ENCODE measurements at regions not wholly inside any gene's neighbourhood (a gene's known extent, or its start where the extent isn't known, plus 50 kb on each side); places are given as distances from the start of the nearest gene placed in this dataset.

DNA sequence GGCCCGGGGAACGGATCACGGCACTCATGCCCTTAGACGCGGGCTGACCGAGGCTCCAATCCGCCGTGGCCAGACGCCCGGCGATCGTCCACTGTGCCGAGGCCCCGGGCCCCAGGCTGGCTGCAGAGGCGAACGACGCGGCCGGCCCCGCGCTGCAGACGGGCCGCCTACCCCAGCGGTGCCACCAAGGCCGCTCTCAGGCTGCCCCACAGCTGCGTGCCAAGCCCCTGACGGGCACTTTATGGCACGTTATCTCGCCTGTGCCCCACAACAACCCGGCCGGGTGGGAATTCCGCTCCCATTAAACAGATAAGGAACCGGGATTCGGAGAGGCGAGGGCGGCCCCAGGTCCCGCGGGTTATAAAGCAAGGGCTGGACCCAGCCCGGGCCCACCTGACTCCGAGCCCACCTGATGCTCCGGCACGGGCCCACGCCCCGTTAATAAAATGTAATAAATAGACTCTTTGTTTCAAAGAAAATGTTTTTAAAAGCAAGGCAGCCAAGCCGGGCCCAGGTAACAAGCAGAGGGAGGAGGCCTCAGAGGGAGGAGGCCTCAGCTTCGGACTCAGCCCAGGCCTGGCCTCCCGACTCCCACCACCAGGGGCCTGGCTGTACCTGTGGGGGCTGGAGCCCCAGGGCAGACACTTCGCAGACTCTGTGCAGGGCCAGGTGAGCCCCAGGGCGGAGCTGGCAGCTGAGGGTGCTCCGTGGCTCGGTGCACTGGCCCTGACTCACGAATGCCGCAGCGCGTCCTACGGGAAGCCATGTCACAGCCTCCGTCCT lies 79.7 kb downstream of the FOXL3 start:
- H2AFZ ChIP-seq (ENCODE audit: control insufficient read depth, low read depth, low read length) = no peak overlapping the region
- ChIA-PET RAD21 (ENCODE audit: unreplicated experiment) (no interaction called here), CTCF (no interaction called here), POLR2A (no interaction called here), SMC1A (ENCODE audit: uncharacterized antibody, unreplicated experiment) (no interaction called here)
- H3K4me3 ChIP-seq = no peak overlapping the region
- BruUV-seq (replicated peaks) = no TSS peak
- no peaks in the 10 kb centered on the region for H3K36me3 ChIP-seq (ENCODE audit: control insufficient read depth in 2 of 2, insufficient read depth in 2 of 2, low read length in 1 of 2)
- H3K4me2 ChIP-seq (ENCODE audit: control insufficient read depth, insufficient read depth) = no peak overlapping the region
- no peak for FAIRE-seq
- ATAC-seq = no peak
- intact Hi-C loops (cut with micrococcal nuclease; ENCODE audit: unreplicated experiment) (no loop called here), in situ Hi-C loops (cut with MboI) (no loop called here)
- DNase-seq (ENCODE audit: low read depth, low spot score) = no peak
- no peak overlapping the region for H3K27ac ChIP-seq (ENCODE audit: control insufficient read depth, insufficient read depth)
- H3K4me1 ChIP-seq (ENCODE audit: control insufficient read depth, insufficient read depth, low read length) = no peaks in the 10 kb centered on the region; the same call in 1 of the 2 replicates
- 85% methylated on average over 55 of the region's 57 CpGs for WGBS (ENCODE audit: insufficient coverage, insufficient replicate concordance, low lambda C conversion rate, missing lambda C conversion rate)
- H3K9ac ChIP-seq (ENCODE audit: control insufficient read depth, insufficient read depth, low read length) = no peak overlapping the region
- TF ChIP-seq POLR2AphosphoS5 (IDR thresholded peaks at IDR 0.05; ENCODE audit: low read length) (no peak), CTCF (IDR thresholded peaks at IDR 0.05 in 2 of 3, conservative IDR thresholded peaks at IDR 0.05 in 1 of 3; ENCODE audit: control insufficient read depth in 2 of 3, extremely low read depth in 1 of 3, insufficient read depth in 1 of 3, low read depth in 3 of 3, low read length in 3 of 3) (0 out of 6 replicates have a peak, but pooled peaks of 1 of the 3 experiments have one; percentile 1)
- H3K9me3 ChIP-seq (replicated peaks; ENCODE audit: control insufficient read depth, insufficient read depth, low read length) = no peaks in the 10 kb centered on the region; the same call in 2 of the 3 replicates
- H3K79me2 ChIP-seq (ENCODE audit: control insufficient read depth, insufficient read depth, low read length) = no peaks in the 10 kb centered on the region
- H4K20me1 ChIP-seq (ENCODE audit: control insufficient read depth, insufficient read depth) = no peaks in the 10 kb centered on the region
- H3K27me3 ChIP-seq (replicated peaks in 1 of 2; ENCODE audit: control insufficient read depth in 2 of 2, insufficient read depth in 2 of 2, low read length in 1 of 2) = no peaks in the 10 kb centered on the region

DNA sequence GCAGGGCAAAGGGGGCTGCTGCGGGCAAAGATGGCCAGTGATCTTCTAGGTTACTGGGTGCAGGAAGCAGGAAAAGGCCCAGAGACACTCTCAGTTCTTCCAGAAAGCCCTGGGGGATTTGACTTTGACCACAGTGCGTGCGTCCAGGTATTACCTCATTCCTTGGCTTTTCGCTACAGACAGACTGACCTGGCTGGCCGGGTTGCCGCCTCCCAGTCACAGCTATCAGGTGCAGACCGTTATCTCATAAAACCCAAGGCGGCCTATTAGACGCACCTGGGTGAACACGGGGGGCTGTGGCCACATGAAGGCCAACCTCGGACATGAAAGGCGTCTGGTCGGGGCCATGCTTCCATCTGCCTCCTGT lies 80.3 kb downstream of the FOXL3 start:
- no peaks in the 10 kb centered on the region; the same call in 1 of the 2 replicates for H3K4me1 ChIP-seq (ENCODE audit: control insufficient read depth, insufficient read depth, low read length)
- POLR2A ChIA-PET = no interaction called here
- RAD21 ChIA-PET (ENCODE audit: unreplicated experiment) = no interaction called here
- FAIRE-seq (no peak), DNase-seq (ENCODE audit: low read depth, low spot score) (no peak), ATAC-seq (no peak)
- no peaks in the 10 kb centered on the region for H4K20me1 ChIP-seq (ENCODE audit: control insufficient read depth, insufficient read depth)
- SMC1A ChIA-PET (ENCODE audit: uncharacterized antibody, unreplicated experiment) = no interaction called here
- no peaks in the 10 kb centered on the region; the same call in 2 of the 3 replicates for H3K9me3 ChIP-seq (replicated peaks; ENCODE audit: control insufficient read depth, insufficient read depth, low read length)
- no peak overlapping the region for H3K27ac ChIP-seq (ENCODE audit: control insufficient read depth, insufficient read depth)
- H3K9ac ChIP-seq (ENCODE audit: control insufficient read depth, insufficient read depth, low read length) = no peak overlapping the region
- no peaks in the 10 kb centered on the region for H3K27me3 ChIP-seq (replicated peaks in 1 of 2; ENCODE audit: control insufficient read depth in 2 of 2, insufficient read depth in 2 of 2, low read length in 1 of 2)
- no TSS peak for BruUV-seq (replicated peaks)
- H3K4me3 ChIP-seq = no peak overlapping the region
- CTCF ChIA-PET = no interaction called here
- in situ Hi-C loops (cut with MboI) = no loop called here
- no peaks in the 10 kb centered on the region for H3K36me3 ChIP-seq (ENCODE audit: control insufficient read depth in 2 of 2, insufficient read depth in 2 of 2, low read length in 1 of 2)
- intact Hi-C loops (cut with micrococcal nuclease; ENCODE audit: unreplicated experiment) = no loop called here
- no peak overlapping the region for H2AFZ ChIP-seq (ENCODE audit: control insufficient read depth, low read depth, low read length)
- H3K4me2 ChIP-seq (ENCODE audit: control insufficient read depth, insufficient read depth) = no peak overlapping the region
- 78% methylated on average over 13 of the region's 13 CpGs for WGBS (ENCODE audit: insufficient coverage, insufficient replicate concordance, low lambda C conversion rate, missing lambda C conversion rate)
- no peaks in the 10 kb centered on the region for H3K79me2 ChIP-seq (ENCODE audit: control insufficient read depth, insufficient read depth, low read length)
- TF ChIP-seq, protein P1, sequence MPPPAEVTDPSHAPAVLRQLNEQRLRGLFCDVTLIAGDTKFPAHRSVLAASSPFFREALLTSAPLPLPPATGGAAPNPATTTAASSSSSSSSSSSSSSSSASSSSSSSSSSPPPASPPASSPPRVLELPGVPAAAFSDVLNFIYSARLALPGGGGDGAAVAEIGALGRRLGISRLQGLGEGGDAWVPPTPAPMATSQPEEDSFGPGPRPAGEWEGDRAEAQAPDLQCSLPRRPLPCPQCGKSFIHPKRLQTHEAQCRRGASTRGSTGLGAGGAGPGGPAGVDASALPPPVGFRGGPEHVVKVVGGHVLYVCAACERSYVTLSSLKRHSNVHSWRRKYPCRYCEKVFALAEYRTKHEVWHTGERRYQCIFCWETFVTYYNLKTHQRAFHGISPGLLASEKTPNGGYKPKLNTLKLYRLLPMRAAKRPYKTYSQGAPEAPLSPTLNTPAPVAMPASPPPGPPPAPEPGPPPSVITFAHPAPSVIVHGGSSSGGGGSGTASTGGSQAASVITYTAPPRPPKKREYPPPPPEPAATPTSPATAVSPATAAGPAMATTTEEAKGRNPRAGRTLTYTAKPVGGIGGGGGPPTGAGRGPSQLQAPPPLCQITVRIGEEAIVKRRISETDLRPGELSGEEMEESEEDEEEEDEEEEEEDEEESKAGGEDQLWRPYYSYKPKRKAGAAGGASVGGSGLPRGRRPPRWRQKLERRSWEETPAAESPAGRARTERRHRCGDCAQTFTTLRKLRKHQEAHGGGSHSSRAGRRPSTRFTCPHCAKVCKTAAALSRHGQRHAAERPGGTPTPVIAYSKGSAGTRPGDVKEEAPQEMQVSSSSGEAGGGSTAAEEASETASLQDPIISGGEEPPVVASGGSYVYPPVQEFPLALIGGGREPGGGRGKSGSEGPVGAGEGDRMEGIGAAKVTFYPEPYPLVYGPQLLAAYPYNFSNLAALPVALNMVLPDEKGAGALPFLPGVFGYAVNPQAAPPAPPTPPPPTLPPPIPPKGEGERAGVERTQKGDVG (CRISPR knock-in tag; IDR thresholded peaks at IDR 0.05) = no peak
- TF ChIP-seq YBX1 (IDR thresholded peaks at IDR 0.05) = no peak
- TF ChIP-seq IRF4 (IDR thresholded peaks at IDR 0.05; ENCODE audit: low read depth, low read length) = no peak
- no peak for TF ChIP-seq CUX1 (IDR thresholded peaks at IDR 0.05; ENCODE audit: insufficient replicate concordance, low read depth, low read length)

Measured in GM12878 (cell line).